Caco-2 (cell line): ENCODE measurements at regions not wholly inside any gene's neighbourhood (a gene's known extent, or its start where the extent isn't known, plus 50 kb on each side); places are given as distances from the start of the nearest gene placed in this dataset.

Experiments used
- BruUV-seq: library from RNA; stranded (reverse); fragments of 400-500 nt; replicated peaks from 2 replicates; lab custom pipeline; 2021; lab: Mats Ljungman, UMichigan
- CTCF ChIA-PET: fragments of 300-600 bp; sonication (Branson Sonifier 250); formaldehyde crosslinking; loops from one replicate; lab custom pipeline; 2022; ENCODE audit warnings: antibody characterized with exemption; lab: Charles Lee
- POLR2A ChIA-PET: fragments of 300-600 bp; sonication (Branson Sonifier 250); formaldehyde crosslinking; loops from one replicate; lab custom pipeline; 2022; ENCODE audit warnings: antibody characterized with exemption; lab: Charles Lee
- DNase-seq, 2 experiments: peaks; one replicate each; pipeline versions ENCODE4 v3.0.0 to v3.0.0-alpha.2; 2020 to 2022
- H3K27me3 ChIP-seq: replicated peaks from 2 replicates; pipeline ENCODE4 v1.6.0; 2011; ENCODE audit warnings: low read length; ENCODE audit not compliant: control insufficient read depth, insufficient read depth
- H3K36me3 ChIP-seq: 2 replicates; pipeline ENCODE4 v1.5.1; 2011; ENCODE audit warnings: low read length; ENCODE audit not compliant: control insufficient read depth, insufficient read depth
- H3K4me1 ChIP-seq: fragments of 250-450 bp; sonication (Bioruptor Pico); 2 replicates; pipeline ENCODE4 v1.5.1; 2020; ENCODE audit warnings: mild to moderate bottlenecking
- H3K4me3 ChIP-seq: 2 replicates; pipeline ENCODE4 v1.5.1; 2011; ENCODE audit warnings: low read depth, mild to moderate bottlenecking, control low read depth, low read length
- H3K9me3 ChIP-seq: fragments of 250-450 bp; sonication (Bioruptor Pico); 2 replicates; pipeline ENCODE4 v1.5.1; 2020; ENCODE audit warnings: mild to moderate bottlenecking, moderate library complexity
- H3K27ac Mint-ChIP-seq: one replicate; pipeline ENCODE4 v1.8.0; 2022; ENCODE audit warnings: mixed read lengths; ENCODE audit not compliant: unreplicated experiment
- H3K27me3 Mint-ChIP-seq: one replicate; pipeline ENCODE4 v1.8.0; 2022; ENCODE audit warnings: mixed read lengths; ENCODE audit not compliant: insufficient read depth, unreplicated experiment
- H3K36me3 Mint-ChIP-seq: one replicate; pipeline ENCODE4 v1.8.0; 2022; ENCODE audit warnings: mild to moderate bottlenecking, mixed read lengths; ENCODE audit not compliant: insufficient read depth, unreplicated experiment
- H3K4me1 Mint-ChIP-seq: one replicate; pipeline ENCODE4 v1.8.0; 2022; ENCODE audit warnings: low read depth, mixed read lengths; ENCODE audit not compliant: unreplicated experiment
- H3K4me3 Mint-ChIP-seq: one replicate; pipeline ENCODE4 v1.8.0; 2022; ENCODE audit warnings: mild to moderate bottlenecking, moderate library complexity, mixed read lengths; ENCODE audit not compliant: unreplicated experiment
- H3K9me3 Mint-ChIP-seq: one replicate; pipeline ENCODE4 v1.8.0; 2022; ENCODE audit warnings: mixed read lengths; ENCODE audit not compliant: unreplicated experiment
- CTCF ChIP-seq, 2 experiments: fragments of 200-600 bp in 1 of 2; IDR thresholded peaks; 1 replicate in 1 of 2; 2 replicates in 1 of 2; pipeline versions ENCODE4 v1.5.1 to v1.8.0; 2011 to 2022; ENCODE audit warnings: antibody characterized with exemption in 1 of 2, control low read depth in 1 of 2, inconsistent platforms in 1 of 2, low read depth in 1 of 2, low read length in 1 of 2, mild to moderate bottlenecking in 1 of 2, moderate library complexity in 1 of 2; ENCODE audit not compliant: insufficient read depth in 1 of 2, severe bottlenecking in 1 of 2, unreplicated experiment in 1 of 2
- intact Hi-C: fragments of 100-400 bp; cut with micrococcal nuclease; formaldehyde crosslinking; loops from one replicate; pipeline ENCODE4 v1.10.0; 2022; ENCODE audit not compliant: unreplicated experiment

DNA sequence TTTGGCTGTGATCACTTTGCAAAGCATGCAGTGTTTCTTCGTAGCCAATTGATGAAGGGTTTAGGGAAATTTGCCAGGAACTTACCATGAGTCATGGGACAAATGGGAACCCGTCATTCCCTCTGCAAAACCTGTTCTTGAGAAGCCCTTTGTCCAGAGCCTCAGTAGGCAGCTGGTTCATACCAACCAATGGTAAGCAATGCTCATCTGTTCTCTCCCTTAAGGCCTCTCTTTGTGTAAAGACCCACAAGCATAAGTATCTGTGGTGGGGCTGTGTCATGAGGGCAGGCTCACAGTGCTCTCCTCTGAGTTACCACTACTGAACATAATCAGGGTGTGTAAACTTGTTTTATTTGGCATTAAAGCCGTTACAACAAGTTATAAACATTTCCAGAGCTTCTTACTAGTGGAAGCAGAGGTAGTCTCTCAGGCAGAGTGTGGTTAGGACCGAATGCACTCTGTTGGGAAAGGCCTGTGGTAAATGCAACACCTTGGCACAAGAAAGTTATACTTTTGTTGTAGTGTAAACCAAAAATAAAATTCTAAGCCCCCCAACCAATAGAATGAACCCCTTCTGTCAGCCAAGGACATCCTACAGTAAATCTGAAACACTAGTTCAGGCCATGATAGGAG is 119.8 kb downstream of the SINHCAF start:
- Mint-ChIP-seq H3K4me1 (peaks cover 3% of the 10 kb centered on the region), H3K27me3 (peaks cover 2% of the 10 kb centered on the region), H3K9me3 (no peaks in the 10 kb centered on the region), H3K27ac (no peak overlapping the region), H3K36me3 (no peaks in the 10 kb centered on the region), H3K4me3 (no peak overlapping the region)
- no peak for TF ChIP-seq CTCF (IDR thresholded peaks at IDR 0.05; ENCODE audit: insufficient read depth in 1 of 2, low read depth in 1 of 2, low read length in 1 of 2, severe bottlenecking in 1 of 2, unreplicated experiment in 1 of 2)
- no peak for DNase-seq
- no peak overlapping the region for H3K4me3 ChIP-seq
- ChIA-PET CTCF (interaction anchor here (1.5 kb wide), 1 partner anchor 66 kb away, joined by 4 read pairs; no protein-coding TSS in a partner anchor), POLR2A (no interaction called here)
- BruUV-seq, result no TSS peak
- H3K4me1 ChIP-seq, result no peaks in the 10 kb centered on the region
- no peaks in the 10 kb centered on the region for H3K27me3 ChIP-seq
- H3K9me3 ChIP-seq, result no peaks in the 10 kb centered on the region
- intact Hi-C loops, result no loop called here
- H3K36me3 ChIP-seq, result no peaks in the 10 kb centered on the region

DNA sequence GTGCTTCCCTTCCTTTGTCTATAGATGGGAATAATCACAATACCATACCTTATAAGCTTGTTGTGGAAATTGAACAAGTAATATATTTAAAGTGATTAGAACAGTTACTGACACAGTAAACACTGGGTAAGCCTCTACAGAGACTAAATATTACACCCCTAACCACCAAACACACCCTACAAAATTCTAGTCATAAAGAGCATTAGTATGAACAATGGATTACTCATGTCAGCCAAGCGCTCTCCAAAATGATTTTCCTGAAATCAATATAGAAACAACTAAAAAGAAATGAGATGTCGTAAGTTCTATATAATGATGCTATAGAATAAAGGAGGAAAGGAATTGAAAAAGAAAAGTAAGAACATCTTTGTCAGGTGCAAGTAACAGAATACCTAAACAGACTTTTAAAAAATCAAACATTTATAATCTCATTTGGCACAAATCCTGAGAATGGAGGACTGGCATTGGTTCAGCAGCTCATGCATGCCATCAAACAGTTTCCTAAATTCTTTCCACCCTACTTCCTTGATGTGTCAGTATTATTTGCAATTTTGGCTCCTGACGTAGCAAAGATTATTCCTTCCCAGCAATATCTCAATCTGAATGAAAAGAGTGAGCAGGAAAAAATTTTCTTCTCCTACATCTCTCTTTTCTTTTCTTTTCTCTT is 118.0 kb downstream of the SINHCAF start:
- POLR2A ChIA-PET, result no interaction called here
- no peaks in the 10 kb centered on the region for H3K27me3 ChIP-seq
- no peak overlapping the region for H3K27ac Mint-ChIP-seq
- H3K27me3 Mint-ChIP-seq, result peaks cover 2% of the 10 kb centered on the region
- BruUV-seq, result no TSS peak
- CTCF ChIA-PET, result interaction anchor here (1.5 kb wide), 1 partner anchor 64 kb away, joined by 4 read pairs; no protein-coding TSS in a partner anchor
- intact Hi-C loops, result no loop called here
- no peak for TF ChIP-seq CTCF (IDR thresholded peaks at IDR 0.05; ENCODE audit: insufficient read depth in 1 of 2, low read depth in 1 of 2, low read length in 1 of 2, severe bottlenecking in 1 of 2, unreplicated experiment in 1 of 2)
- H3K4me3 ChIP-seq, result no peak overlapping the region
- no peak for DNase-seq
- no peaks in the 10 kb centered on the region for H3K36me3 Mint-ChIP-seq
- no peak overlapping the region for H3K4me3 Mint-ChIP-seq
- H3K4me1 ChIP-seq, result no peaks in the 10 kb centered on the region
- no peaks in the 10 kb centered on the region for H3K9me3 Mint-ChIP-seq
- no peaks in the 10 kb centered on the region for H3K9me3 ChIP-seq
- H3K4me1 Mint-ChIP-seq, result peaks cover 7% of the 10 kb centered on the region
- H3K36me3 ChIP-seq, result no peaks in the 10 kb centered on the region

GRCh38 chr12:31210104-31210503 is 115.8 kb downstream of the SINHCAF start:
- Mint-ChIP-seq H3K4me1 (peaks cover 7% of the 10 kb centered on the region), H3K27me3 (peaks cover 2% of the 10 kb centered on the region), H3K27ac (no peak overlapping the region), H3K9me3 (no peaks in the 10 kb centered on the region), H3K36me3 (no peaks in the 10 kb centered on the region), H3K4me3 (no peak overlapping the region)
- intact Hi-C loops, result no loop called here
- H3K27me3 ChIP-seq, result no peaks in the 10 kb centered on the region
- H3K9me3 ChIP-seq, result no peaks in the 10 kb centered on the region
- ChIA-PET CTCF (interaction anchor here (1.1 kb wide), 1 partner anchor 62 kb away, joined by 4 read pairs; no protein-coding TSS in a partner anchor), POLR2A (no interaction called here)
- H3K36me3 ChIP-seq, result no peaks in the 10 kb centered on the region
- H3K4me1 ChIP-seq, result no peaks in the 10 kb centered on the region
- no peak overlapping the region for H3K4me3 ChIP-seq
- no TSS peak for BruUV-seq
- no peak for DNase-seq
- no peak for TF ChIP-seq CTCF (IDR thresholded peaks at IDR 0.05; ENCODE audit: insufficient read depth in 1 of 2, low read depth in 1 of 2, low read length in 1 of 2, severe bottlenecking in 1 of 2, unreplicated experiment in 1 of 2)
